A673 (cell line): ENCODE measurements at regions not wholly inside any gene's neighbourhood (a gene's known extent, or its start where the extent isn't known, plus 50 kb on each side); places are given as distances from the start of the nearest gene placed in this dataset.

Experiments
- CTCF ChIP-seq: fragments of 300-800, 200-600 bp; sonication (generic); conservative IDR thresholded peaks from 2 replicates; pipeline ENCODE4 v1.5.1; 2017; ENCODE audit warnings: low read depth, mild to moderate bottlenecking, antibody characterized with exemption, low read length, moderate library complexity, mixed read lengths
- EZH2 ChIP-seq: fragments of 200-600 bp; sonication (generic); IDR thresholded peaks from 2 replicates; pipeline ENCODE4 v1.6.1; 2017; ENCODE audit warnings: borderline replicate concordance, low read depth, mild to moderate bottlenecking, mixed read lengths, antibody characterized with exemption, low read length; ENCODE audit not compliant: poor library complexity, severe bottlenecking

GRCh38 chr18:34493566-34494358 is 216.3 kb upstream of the DTNA start:
- TF ChIP-seq CTCF (no peak), EZH2 (no peak)
